ENCODE measurements at regions not wholly inside any gene's neighbourhood (a gene's known extent, or its start where the extent isn't known, plus 50 kb on each side); places are given as distances from the start of the nearest gene placed in this dataset.

DNA sequence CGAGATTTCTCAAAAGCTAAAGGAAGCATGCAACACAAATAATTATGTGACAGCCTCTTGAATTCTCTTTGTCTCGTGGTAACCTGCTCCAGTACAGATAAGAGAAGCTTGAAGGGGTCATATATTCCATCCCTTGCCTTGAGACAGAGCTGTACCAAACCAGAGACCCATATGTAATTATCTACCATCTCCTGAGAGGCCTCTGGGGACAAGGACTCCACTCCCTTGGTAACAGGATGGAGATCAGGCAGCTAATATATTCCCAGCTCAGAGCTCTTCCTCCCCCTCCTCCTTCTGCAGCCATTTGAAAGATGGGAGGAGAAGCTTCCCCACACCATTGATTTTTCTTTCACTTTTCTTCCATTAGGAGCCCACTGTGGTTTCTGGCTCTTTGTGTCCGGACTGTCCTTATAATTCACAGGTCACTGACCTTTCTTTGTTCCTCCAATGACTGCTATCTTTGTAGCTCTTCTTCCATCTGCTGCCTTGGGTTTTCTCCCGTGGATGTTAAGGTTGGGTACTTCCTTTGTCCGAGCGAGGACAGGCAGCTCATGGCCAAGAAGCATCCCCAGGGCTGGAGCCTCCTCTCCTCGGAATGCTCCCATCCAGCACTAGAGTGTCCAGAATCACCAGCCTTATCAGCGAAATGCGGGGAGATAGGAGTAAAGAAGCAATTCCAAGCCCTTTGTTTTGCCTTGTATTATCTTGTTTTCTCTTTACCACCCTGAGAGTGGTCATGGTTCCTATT is 51.4 kb upstream of the CALM2 start:
- TF ChIP-seq, protein P1, sequence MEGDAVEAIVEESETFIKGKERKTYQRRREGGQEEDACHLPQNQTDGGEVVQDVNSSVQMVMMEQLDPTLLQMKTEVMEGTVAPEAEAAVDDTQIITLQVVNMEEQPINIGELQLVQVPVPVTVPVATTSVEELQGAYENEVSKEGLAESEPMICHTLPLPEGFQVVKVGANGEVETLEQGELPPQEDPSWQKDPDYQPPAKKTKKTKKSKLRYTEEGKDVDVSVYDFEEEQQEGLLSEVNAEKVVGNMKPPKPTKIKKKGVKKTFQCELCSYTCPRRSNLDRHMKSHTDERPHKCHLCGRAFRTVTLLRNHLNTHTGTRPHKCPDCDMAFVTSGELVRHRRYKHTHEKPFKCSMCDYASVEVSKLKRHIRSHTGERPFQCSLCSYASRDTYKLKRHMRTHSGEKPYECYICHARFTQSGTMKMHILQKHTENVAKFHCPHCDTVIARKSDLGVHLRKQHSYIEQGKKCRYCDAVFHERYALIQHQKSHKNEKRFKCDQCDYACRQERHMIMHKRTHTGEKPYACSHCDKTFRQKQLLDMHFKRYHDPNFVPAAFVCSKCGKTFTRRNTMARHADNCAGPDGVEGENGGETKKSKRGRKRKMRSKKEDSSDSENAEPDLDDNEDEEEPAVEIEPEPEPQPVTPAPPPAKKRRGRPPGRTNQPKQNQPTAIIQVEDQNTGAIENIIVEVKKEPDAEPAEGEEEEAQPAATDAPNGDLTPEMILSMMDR (IDR thresholded peaks at IDR 0.05): no peak
- Histone ChIP-seq H3K4me1 (peaks cover 11 to 42% (median 29%) of the 10 kb centered on the region in 9 donors), H3K27ac (no peak overlapping the region), H3K27me3 (no peaks in the 10 kb centered on the region), H3K36me3 (no peaks in the 10 kb centered on the region), H3K4me3 (no peak overlapping the region), H3K9me3 (no peaks in the 10 kb centered on the region)
- intact Hi-C loops (cut with DNase I): no loop called here
- DNase-seq: no peak
- WGBS, 2 donors: 78 to 80% methylated on average over 9 of the region's 9 CpGs
- ATAC-seq: no peak

DNA sequence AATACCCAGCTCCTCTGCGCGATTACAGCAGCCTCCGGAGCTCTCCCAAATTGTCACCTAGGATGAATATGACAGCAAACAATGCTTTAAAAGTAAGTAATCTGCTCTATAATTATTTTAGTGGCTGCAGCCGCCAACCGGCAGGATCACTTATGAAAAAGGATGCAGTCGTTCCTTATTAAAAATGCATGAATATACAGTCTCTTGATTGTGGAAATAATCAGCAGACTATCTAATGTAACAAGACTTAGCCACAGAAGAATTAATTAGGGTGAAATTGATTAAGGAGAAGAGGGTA is 50.6 kb upstream of the CALM2 start:
- WGBS, 2 donors: 67 to 68% methylated on average over 6 of the region's 6 CpGs
- no peak for ATAC-seq
- peak overlapping the region in 3 of 10 donors; percentile 25 to 63 (median 27) for H3K27ac ChIP-seq
- H3K4me1 ChIP-seq: peaks cover 11 to 42% (median 29%) of the 10 kb centered on the region in 9 donors
- no peak for DNase-seq
- no peaks in the 10 kb centered on the region for H3K9me3 ChIP-seq
- H3K4me3 ChIP-seq: no peak overlapping the region
- H3K27me3 ChIP-seq: no peaks in the 10 kb centered on the region
- intact Hi-C loops (cut with DNase I): no loop called here
- no peaks in the 10 kb centered on the region for H3K36me3 ChIP-seq
- TF ChIP-seq, protein P1 (IDR thresholded peaks at IDR 0.05): no peak

DNA sequence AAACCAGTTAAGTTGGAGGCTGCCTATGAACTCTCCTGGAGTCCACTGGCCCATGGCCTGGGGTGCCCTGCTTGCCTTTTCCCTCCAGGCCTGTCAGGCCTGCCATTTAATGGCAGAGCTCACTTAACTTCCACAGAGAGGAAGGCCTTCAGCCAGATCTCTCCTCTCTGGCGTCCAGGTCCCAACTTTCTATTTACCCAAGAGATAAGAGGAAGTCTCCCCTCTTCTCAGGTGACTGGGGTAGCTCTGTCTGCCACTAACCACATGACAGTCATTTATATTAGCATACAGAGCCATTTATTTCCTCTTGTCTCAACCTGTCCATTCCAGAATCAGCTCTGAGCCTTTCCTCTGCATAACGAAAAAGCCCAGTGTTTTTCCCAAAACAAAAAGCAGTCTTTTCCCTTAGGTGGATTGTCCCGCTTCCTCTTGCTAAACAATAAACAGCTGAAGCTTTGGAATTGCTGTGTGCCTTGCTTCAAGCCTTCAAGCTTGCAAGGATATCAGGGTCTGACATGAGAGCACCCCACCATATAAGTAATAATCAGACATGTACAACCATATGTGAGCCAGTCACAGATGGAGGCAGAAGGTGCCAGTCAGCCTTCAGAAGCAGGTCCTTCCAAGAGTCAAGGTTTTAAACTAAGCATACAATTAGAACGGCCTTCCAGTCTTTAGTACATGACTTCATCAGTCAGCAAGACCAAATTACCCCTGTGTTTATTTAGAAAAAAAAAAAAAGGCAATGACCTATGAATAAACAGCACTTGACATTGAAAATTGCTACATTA is 50.0 kb upstream of the CALM2 start:
- intact Hi-C loops (cut with DNase I): no loop called here
- ATAC-seq (peak in 2 of 8 donors; percentile 20 to 37), DNase-seq (no peak)
- Histone ChIP-seq H3K4me3 (no peak overlapping the region), H3K36me3 (no peaks in the 10 kb centered on the region), H3K4me1 (peaks cover 11 to 42% (median 29%) of the 10 kb centered on the region in 9 donors), H3K27me3 (no peaks in the 10 kb centered on the region), H3K27ac (peak overlapping the region in 7 of 10 donors; percentile 7 to 63 (median 37)), H3K9me3 (no peaks in the 10 kb centered on the region)
- TF ChIP-seq, protein P1 (IDR thresholded peaks at IDR 0.05): no peak
- WGBS, 2 donors: 47 to 55% methylated on average over 4 of the region's 4 CpGs

Data from heart right ventricle (tissue), 16 donors.